Fibroblast of the aortic adventitia (primary cell): ENCODE measurements at regions not wholly inside any gene's neighbourhood (a gene's known extent, or its start where the extent isn't known, plus 50 kb on each side); places are given as distances from the start of the nearest gene placed in this dataset.

Experiments
- DNase-seq: peaks from one replicate; pipeline ENCODE4 v3.0.0-alpha.2; 2010; ENCODE audit warnings: low read depth
- H3K4me3 ChIP-seq: 2 replicates; pipeline ENCODE4 v1.5.1; 2011; ENCODE audit warnings: low read depth, mild to moderate bottlenecking, control low read depth, low read length, moderate library complexity
- CTCF ChIP-seq: IDR thresholded peaks from 2 replicates; pipeline ENCODE4 v1.5.1; 2011; ENCODE audit warnings: mild to moderate bottlenecking, low read length, control low read depth, inconsistent platforms; ENCODE audit not compliant: insufficient read depth

DNA sequence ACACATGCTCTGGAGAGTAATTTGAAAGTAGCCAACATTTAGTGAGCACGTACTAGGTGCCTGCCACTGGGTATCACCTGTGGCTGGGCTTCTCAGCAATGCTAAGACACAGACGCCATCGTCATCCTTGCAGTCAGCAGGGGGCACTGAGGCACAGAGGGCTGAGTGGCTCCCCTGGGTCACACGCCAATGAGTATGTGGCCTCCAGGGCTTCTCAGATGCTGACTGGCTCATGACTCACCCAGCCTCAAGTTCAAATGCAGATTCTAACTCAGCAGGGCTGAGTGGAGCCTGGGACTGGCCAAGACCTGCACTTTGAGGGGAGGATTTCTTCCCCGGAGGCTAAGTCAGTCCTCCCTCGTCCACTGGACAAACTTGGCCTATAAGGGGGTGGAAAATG is 115.1 kb upstream of the CACNA1A start:
- no peak overlapping the region for H3K4me3 ChIP-seq
- DNase-seq: peak; percentile 88
- peak; percentile 43 for TF ChIP-seq CTCF

GRCh38 chr19:13619203-13619632 is 112.9 kb upstream of the CACNA1A start:
- TF ChIP-seq CTCF: no peak
- no peak overlapping the region for H3K4me3 ChIP-seq
- DNase-seq: peak; percentile 41

GRCh38 chr19:13615890-13616289 is 109.6 kb upstream of the CACNA1A start:
- H3K4me3 ChIP-seq: no peak overlapping the region
- TF ChIP-seq CTCF: no peak
- no peak for DNase-seq

- DNase-seq: no peak
- no peak for TF ChIP-seq CTCF
- no peak overlapping the region for H3K4me3 ChIP-seq
Measured at GRCh38 chr19:13613447-13613846, 107.2 kb upstream of the CACNA1A start.

GRCh38 chr19:13611596-13611995 is 105.3 kb upstream of the CACNA1A start:
- TF ChIP-seq CTCF: no peak
- no peak for DNase-seq
- H3K4me3 ChIP-seq: no peak overlapping the region

- DNase-seq: no peak
- TF ChIP-seq CTCF: no peak
- H3K4me3 ChIP-seq: no peak overlapping the region
Measured at GRCh38 chr19:13610039-13610691, 103.9 kb upstream of the CACNA1A start.

- no peak for DNase-seq
Measured at GRCh38 chr19:13606156-13606555, 99.9 kb upstream of the CACNA1A start.

More at GRCh38 chr19:13606156-13606555, 99.9 kb upstream of the CACNA1A start:
- no peak for TF ChIP-seq CTCF
- no peak overlapping the region for H3K4me3 ChIP-seq
